ENCODE measurements at regions not wholly inside any gene's neighbourhood (a gene's known extent, or its start where the extent isn't known, plus 50 kb on each side); places are given as distances from the start of the nearest gene placed in this dataset.

DNA sequence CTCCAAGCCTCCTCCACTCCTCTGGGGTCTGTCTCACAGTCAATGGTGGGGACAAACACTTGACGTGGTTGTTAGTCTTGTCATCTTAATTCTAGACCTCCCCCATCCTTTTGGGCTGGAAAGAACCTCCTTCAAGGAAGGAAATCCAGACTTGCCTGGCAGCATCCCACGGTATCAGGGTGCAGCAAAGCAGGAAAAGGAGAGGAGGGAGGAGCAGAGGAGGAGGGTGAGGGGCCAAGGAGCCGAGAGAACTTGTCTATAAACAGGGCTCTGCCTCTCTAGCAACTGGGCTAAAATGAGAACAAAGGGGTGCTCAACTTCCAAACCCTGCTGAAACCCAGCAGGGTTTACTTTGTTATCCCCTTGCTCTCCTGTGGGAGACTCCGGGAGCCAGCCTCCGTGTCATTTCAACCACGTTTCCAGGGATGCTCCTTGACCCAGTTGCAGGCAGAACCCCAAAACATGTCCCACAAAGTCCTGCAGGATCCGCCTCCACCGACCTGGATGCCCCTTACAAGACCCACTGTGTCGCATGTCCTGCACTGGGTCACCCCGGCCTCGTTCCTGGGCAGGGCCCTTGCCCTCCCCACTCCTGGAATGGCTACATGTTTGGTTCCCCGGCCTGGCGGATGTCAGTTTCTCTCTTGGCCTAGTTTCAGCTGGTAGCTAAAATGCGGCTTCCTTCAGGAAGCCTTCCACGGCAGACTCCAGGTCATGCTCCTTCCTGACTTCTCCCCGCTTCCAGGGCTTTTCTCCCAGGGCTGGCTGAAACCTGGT, 69.7 kb upstream of the MGMT start:
- DNase-seq = no peak

DNA sequence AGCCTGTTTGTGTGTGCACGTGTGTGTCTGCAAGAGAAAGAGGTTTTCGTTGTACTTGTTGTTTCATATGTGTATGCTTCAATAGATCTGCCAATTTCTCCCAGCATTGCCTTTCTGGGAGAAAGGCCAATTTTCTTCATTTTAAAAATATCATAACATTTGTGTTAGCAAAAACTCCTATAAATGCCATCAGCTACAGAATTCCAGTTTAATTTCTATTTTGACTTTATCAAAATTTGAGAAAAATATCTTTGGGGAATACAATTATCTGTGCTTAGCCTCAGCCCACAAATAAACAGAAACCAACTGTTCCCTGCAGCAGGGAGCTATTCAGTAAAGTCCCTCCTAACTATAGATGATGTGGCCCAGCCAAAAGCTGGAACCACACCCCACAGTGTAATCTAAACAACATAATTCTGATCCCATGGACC, 68.3 kb upstream of the MGMT start:
- DNase-seq = no peak

DNA sequence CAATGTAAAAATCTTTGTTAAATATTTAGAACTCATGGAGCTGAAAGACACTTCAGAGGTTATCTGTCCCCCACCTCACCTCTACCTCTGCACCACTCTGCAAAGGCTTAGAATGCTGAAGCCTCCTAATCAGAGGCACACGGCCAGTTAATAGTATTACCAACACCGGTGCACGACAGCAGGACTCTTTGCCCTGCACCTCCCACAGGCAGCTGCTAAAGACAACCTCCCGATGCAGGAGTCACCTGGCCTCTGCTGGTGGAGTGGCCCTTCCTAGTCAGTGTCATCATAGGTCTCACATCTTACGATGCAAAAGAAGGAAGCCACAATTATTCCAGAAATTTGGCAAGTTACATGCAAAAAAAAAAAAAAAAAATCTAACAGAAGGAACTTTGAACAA, 66.6 kb upstream of the MGMT start:
- no peak for DNase-seq

DNA sequence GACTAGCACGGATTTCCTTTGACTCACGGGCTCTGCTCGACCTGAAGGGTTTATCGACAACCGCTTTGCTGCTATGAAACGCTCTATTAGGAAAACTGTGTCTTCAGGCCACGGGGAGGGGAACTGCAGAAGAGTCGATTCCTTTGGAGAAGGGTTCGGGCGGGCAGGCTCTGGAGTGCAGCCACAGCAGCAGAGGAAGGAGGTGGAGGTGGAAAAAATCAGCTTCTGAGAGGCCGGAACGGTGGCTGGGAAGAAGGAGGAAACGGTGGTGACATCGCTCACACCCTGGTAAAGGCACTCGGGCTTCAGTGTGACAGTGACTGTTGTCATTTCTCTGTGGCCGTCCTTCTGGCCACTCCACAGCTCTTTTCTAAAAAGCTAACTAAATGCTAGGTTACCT, 64.6 kb upstream of the MGMT start:
- no peak for DNase-seq

DNA sequence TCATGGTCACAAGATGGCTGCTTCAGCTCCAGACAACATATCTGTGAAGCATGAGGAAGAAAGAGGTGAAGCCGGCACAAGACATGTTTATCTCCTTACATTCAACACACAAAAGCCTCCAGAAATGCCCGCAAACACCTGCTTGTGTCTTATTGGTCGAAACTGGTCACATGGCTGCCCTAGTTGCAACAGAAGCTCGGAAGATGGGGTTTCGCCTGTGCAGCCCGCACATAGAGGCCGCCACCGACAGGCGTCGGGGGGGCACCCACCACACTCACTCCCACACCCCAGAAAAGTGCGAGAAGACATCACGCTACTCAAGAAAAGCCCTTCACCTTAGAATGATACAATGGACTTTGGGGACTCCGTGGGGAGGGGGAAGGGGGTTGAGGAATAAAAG, 63.0 kb upstream of the MGMT start:
- no peak for DNase-seq

DNA sequence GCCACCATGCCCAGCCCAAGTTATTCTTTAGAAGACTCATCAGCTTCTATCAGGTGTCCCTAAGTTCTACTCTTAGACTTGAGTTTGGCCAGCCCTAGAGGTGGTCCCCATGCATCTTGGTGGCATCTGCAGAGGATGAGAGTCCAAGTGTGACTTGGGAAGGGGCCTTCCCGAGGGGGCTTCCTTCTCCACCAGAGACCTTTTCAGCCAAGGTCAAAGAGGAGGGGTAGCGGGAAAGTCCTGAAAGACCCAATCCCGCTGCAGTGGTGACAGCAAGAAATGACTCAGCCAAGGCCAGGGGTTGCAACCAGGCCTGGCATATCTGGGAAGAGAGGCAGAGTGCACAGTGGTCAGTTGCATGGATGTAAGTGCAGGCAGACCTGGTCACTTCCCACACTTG, 61.7 kb upstream of the MGMT start:
- no peak for DNase-seq

DNA sequence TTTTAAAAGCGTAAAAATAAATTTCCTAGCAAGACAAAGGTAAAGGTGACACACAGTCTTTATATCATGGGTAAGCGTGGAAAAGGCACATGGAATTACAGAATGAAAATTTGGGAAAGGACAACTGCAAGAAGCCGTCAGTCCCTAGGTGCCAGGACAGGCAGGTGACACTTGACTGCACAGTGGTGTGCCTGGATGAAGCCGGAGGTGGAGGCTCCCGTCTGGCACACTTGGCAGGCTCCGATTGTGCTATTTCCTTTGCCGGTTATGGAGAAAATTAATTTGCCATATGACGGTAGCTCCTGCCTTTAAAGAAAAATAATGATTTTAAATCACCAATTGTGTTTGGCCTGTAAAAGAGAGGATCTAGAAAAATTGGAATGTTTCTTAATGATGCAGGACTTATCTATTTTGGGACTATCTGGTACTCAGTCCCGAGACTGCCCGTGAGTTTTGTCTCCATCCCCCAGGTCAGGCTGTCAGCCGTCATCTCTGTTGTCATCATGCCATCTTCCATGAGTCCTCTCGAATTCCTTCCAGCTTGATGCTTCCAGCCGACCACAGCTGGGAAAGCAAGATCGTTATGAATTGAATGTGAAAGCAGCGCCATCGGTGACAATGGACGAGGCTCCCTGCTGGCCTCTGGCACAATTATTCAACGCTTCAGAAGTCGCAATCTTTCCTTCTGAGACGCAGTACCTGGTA, 56.2 kb upstream of the MGMT start:
- no peak for DNase-seq

DNA sequence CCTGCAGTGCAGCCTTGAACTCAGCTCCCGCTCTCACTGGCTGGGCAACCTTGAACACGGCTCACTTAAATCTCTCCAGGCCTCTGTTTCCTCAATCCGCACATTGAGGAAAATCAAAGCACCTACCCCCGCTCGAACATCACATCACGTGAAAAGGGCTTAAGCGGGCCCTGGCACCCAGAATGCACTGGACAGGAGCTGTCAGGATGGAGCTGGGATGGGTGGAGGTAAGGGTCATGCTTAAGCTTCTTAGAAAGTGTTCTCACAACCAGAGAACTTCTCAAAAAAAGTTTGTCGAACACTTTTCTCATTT, 55.7 kb upstream of the MGMT start:
- DNase-seq = no peak

DNA sequence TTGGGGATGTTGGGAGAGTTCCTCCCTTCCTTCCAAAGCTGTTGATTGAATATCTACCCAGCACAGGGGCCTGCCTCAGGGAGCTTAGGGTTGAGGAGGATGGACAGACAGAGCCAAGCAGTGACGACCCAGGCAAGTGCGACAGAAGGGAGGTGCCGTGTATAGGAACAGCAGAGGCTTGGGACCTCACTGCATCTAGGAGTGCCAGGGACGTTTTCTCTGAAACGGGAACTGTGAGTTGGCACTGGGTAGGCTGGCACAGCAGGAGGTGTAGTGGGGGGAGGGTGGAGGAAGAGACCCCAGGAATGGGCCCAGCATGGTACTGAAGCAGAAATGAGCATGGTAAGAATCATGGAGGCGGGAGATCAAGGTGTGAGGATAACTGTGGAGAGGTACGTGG, 55.3 kb upstream of the MGMT start:
- DNase-seq = no peak

DNA sequence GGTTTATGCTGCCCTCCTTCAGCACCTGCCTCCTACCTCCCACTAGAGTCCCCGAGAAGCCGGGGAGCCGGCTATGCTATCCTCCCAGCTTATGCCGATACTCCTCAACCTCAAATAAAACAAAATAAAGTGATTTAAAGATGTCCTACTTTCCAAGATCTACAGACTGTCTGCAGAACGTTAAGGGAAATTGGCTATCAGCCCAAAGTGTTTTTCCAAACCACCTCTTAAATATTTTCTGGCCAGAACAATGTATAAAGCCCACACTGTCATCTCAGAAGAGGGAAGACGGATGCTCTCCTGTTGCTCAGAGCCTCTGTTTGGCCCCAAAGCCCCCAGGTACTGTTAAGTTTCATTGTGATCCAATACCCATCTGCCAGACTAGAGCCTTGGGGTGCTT, 54.0 kb upstream of the MGMT start:
- no peak for DNase-seq

DNA sequence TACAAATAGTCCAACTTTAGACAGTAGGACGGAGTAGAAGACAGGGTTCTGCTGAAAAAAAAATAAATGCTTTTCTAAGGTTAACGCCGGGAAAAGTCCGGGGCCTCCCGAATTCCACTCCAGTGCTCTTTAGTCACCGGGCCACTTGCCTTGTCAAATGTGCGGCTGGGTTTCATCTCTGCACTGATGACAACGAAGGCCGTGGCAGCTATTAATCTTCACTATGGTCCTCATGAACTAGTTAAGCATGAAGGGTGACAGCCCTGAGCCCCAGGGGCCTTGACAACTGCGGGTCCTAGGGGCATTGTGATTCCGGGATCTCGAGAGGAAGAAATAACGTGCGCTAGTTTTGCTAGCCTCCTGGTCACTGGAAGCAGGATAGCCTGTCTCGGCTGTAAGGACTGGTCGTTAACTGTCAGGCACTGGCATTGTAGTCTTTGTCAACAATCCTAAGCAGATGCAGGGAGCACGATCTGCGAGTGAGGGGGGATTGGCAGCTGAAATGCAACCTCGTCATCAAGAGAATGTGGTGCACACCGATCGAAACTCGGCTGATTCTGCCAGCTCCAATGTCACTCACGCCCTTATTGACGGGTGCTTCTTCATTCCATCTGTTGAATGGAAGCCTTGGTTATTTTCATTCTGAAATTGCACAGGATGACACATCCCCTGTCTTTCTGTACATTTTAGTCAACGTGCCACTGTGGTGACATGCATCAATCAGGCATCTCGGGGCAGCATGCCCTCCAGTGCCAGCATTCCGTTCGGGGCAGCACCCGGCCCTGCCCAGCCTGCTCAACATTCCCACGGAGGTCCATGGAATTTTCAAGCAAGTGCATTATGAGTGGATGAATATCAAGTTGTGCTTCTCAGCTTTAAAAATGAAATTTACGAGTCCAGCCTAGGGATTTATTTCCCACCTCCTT, 51.6 kb upstream of the MGMT start:
- DNase-seq = no peak

DNA sequence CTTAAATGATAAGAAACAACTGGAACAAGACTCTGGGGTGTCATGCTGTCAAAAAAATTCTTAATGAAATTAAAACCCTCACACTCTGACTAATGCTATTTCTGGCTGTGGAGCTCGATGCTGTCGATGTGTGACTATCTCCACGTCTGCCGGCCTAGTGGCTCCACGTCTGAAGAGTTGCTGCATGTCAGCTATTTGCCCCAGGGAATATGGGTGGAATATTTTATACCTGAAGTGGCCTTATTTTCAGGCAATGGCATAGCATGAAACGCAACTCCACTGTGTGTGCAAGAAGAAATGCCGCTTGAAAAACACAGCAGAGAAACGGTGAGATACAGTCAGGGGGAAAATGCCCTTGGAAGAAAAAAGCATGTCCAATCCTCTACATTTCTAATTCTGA, 50.9 kb upstream of the MGMT start:
- no peak for DNase-seq

DNA sequence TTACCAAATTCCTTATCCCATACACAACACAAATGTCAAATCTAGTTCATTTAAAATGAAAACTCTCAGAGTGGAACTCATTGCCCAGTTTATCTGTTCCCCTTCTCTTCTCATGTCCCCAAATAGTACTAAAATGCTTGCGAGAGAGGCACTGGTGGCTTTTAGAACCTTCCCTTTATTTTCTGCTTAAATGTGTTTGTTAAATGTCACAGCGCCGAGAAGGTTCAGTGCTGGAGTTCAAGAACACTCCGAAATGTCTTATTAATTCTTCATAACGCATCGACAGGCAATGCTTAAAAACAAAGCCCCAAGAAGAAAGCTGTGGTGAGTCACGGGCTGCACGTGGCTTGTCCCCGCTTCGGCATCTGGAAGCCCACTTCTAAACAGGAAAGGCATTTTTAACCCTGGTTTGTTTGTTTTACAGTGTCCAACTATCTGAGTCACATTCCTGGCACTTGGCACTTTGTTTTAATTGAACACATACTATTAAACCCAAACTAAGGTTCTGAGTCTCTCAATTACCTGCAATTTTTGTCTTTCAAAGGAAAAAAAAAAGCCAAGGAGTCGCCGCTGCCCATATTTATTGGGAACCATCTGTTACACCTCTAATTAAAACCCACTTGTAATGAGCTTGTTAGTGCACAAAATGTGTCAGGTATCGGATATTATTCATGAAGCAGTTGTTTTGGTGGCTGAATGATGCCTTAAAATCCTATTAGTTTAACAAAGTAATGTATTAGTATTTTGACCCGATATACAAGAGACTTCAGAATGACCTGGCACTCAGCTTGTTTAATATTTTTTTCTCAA, 49.9 kb upstream of the MGMT start:
- DNase-seq = peak; percentile 28

All from NCI-H69 (cell line).